HG02943 (cell line): ENCODE measurements at regions not wholly inside any gene's neighbourhood (a gene's known extent, or its start where the extent isn't known, plus 50 kb on each side); places are given as distances from the start of the nearest gene placed in this dataset.
"Not testable (repeated sequence)": the region's sequence is repeated elsewhere in the genome, so short reads cannot be mapped to it uniquely, and the experiment has no call there.

Experiments used
- ATAC-seq: cut with Tn5 transposase; IDR thresholded peaks from one replicate; pipeline ENCODE4 v1.9.1; 2021; ENCODE audit warnings: mild to moderate bottlenecking, low read depth, moderate library complexity; ENCODE audit not compliant: unreplicated experiment

GRCh38 chr16:75780669-75781068 lies 54.4 kb upstream of the CPHXL start:
- ATAC-seq, result no peak

- ATAC-seq, result no peak
Observed at GRCh38 chr16:75781683-75782343, 55.5 kb upstream of the CPHXL start.

- peak; percentile 57 for ATAC-seq
Observed at GRCh38 chr16:75787440-75787839, 61.1 kb upstream of the CPHXL start.

GRCh38 chr16:75789237-75789636 lies 62.9 kb upstream of the CPHXL start:
- no peak for ATAC-seq

- ATAC-seq, result no peak
Observed at GRCh38 chr16:75792771-75793492, 66.6 kb upstream of the CPHXL start.

GRCh38 chr16:75793641-75794040 lies 67.4 kb upstream of the CPHXL start:
- no peak for ATAC-seq

- ATAC-seq, result no peak
Observed at GRCh38 chr16:75794426-75794825, 68.1 kb upstream of the CPHXL start.

- no peak for ATAC-seq
Observed at GRCh38 chr16:75798714-75799113, 72.4 kb upstream of the CPHXL start.

- ATAC-seq, result no peak
Observed at GRCh38 chr16:75801307-75801706, 75.0 kb upstream of the CPHXL start.

GRCh38 chr16:75803753-75804152 lies 77.5 kb upstream of the CPHXL start:
- ATAC-seq, result no peak

- no peak for ATAC-seq
Observed at GRCh38 chr16:75804368-75804767, 78.1 kb upstream of the CPHXL start.

GRCh38 chr16:75805946-75806345 lies 79.7 kb upstream of the CPHXL start:
- ATAC-seq, result no peak

- ATAC-seq, result no peak
Observed at GRCh38 chr16:75806487-75806886, 80.2 kb upstream of the CPHXL start.

GRCh38 chr16:75810342-75810741 lies 84.1 kb upstream of the CPHXL start:
- no peak for ATAC-seq

- no peak for ATAC-seq
Observed at GRCh38 chr16:75811020-75811634, 84.8 kb upstream of the CPHXL start.

- no peak for ATAC-seq
Observed at GRCh38 chr16:75818491-75818890, 92.2 kb upstream of the CPHXL start.

GRCh38 chr16:75820672-75821071 lies 94.4 kb upstream of the CPHXL start:
- ATAC-seq, result no peak

- no peak for ATAC-seq
Observed at GRCh38 chr16:75821117-75821516, 94.8 kb upstream of the CPHXL start.

- ATAC-seq, result not testable (repeated sequence)
Observed at GRCh38 chr16:75825750-75826149, 99.5 kb upstream of the CPHXL start.

GRCh38 chr16:75827372-75828038 lies 101.2 kb upstream of the CPHXL start:
- ATAC-seq, result not testable (repeated sequence)

GRCh38 chr16:75833385-75833784 lies 107.1 kb upstream of the CPHXL start:
- ATAC-seq, result not testable (repeated sequence)
